K562 (cell line): ENCODE measurements at regions not wholly inside any gene's neighbourhood (a gene's known extent, or its start where the extent isn't known, plus 50 kb on each side); places are given as distances from the start of the nearest gene placed in this dataset.

Experiments
- ATF3 ChIP-seq, 2 experiments: fragments of 450-650 bp in 1 of 2; sonication (generic) in 1 of 2; formaldehyde crosslinking in 1 of 2; IDR thresholded peaks in 1 of 2; conservative IDR thresholded peaks in 1 of 2; 2 replicates each; pipeline versions ENCODE4 v1.6.1 to v1.8.1; 2016 to 2023; ENCODE audit warnings: mild to moderate bottlenecking in 2 of 2, moderate library complexity in 2 of 2, inconsistent platforms in 1 of 2, missing genetic modification reagents in 1 of 2
- CTCF ChIP-seq, 3 experiments: IDR thresholded peaks in 2 of 3; conservative IDR thresholded peaks in 1 of 3; 2 replicates each; pipeline ENCODE4 v1.5.1; 2011 to 2012; ENCODE audit warnings: low read length in 3 of 3, mild to moderate bottlenecking in 3 of 3, control low read depth in 2 of 3, improper control_type of control experiment in 1 of 3, inconsistent platforms in 1 of 3, low read depth in 1 of 3, mixed read lengths in 1 of 3, moderate library complexity in 1 of 3; ENCODE audit not compliant: insufficient read depth in 2 of 3
- EZH2 ChIP-seq: IDR thresholded peaks from 2 replicates; pipeline ENCODE4 v1.6.1; 2012; ENCODE audit warnings: low read depth, mild to moderate bottlenecking, inconsistent platforms, low read length, borderline replicate concordance
- IRF2 ChIP-seq: sonication (generic); formaldehyde crosslinking; IDR thresholded peaks from 2 replicates; pipeline ENCODE4 v1.8.1; 2022; ENCODE audit warnings: mild to moderate bottlenecking, missing genetic modification reagents
- KDM1A ChIP-seq, 2 experiments: fragments of 450-650 bp; IDR thresholded peaks; 2 replicates each; pipeline ENCODE4 v1.6.1; 2016; ENCODE audit warnings: mild to moderate bottlenecking in 2 of 2
- MAZ ChIP-seq, 2 experiments: fragments of 450-650 bp in 1 of 2; sonication (generic) in 1 of 2; formaldehyde crosslinking; IDR thresholded peaks in 1 of 2; conservative IDR thresholded peaks in 1 of 2; 2 replicates each; pipeline versions ENCODE4 v1.4.0 to v1.5.0; 2020; ENCODE audit warnings: mild to moderate bottlenecking in 1 of 2, missing genetic modification reagents in 1 of 2
- PRPF4 ChIP-seq: fragments of 200-400 bp; formaldehyde crosslinking; IDR thresholded peaks from one replicate; pipeline ENCODE4 v1.6.1; 2017; ENCODE audit warnings: low read length, low read depth, mild to moderate bottlenecking; ENCODE audit not compliant: insufficient read depth, poor library complexity, severe bottlenecking
- ZNF76 ChIP-seq: fragments of 250-450 bp; sonication (Bioruptor Pico); IDR thresholded peaks from 2 replicates; pipeline ENCODE4 v1.4.0; 2020; ENCODE audit warnings: mild to moderate bottlenecking, moderate library complexity, borderline replicate concordance

- TF ChIP-seq EZH2, result no peak
- TF ChIP-seq IRF2 (CRISPR knock-in tag), result no peak
- no peak for TF ChIP-seq ZNF76
- TF ChIP-seq PRPF4, result no peak
- TF ChIP-seq CTCF (IDR thresholded peaks at IDR 0.05 in 2 of 3, conservative IDR thresholded peaks at IDR 0.05 in 1 of 3; ENCODE audit: insufficient read depth in 2 of 3, low read depth in 1 of 3, low read length in 3 of 3), result no peak
- TF ChIP-seq KDM1A (IDR thresholded peaks at IDR 0.05), result no peak
- no peak for TF ChIP-seq MAZ (CRISPR knock-in tag; conservative IDR thresholded peaks at IDR 0.05 in 1 of 2, IDR thresholded peaks at IDR 0.05 in 1 of 2)
- TF ChIP-seq ATF3 (IDR thresholded peaks at IDR 0.05), result no peak
- TF ChIP-seq ATF3 (CRISPR knock-in tag; conservative IDR thresholded peaks at IDR 0.05), result no peak
Observed at GRCh38 chr12:89213139-89213538, 139.2 kb downstream of the DUSP6 start.
